ENCODE measurements at regions not wholly inside any gene's neighbourhood (a gene's known extent, or its start where the extent isn't known, plus 50 kb on each side); places are given as distances from the start of the nearest gene placed in this dataset.

DNA sequence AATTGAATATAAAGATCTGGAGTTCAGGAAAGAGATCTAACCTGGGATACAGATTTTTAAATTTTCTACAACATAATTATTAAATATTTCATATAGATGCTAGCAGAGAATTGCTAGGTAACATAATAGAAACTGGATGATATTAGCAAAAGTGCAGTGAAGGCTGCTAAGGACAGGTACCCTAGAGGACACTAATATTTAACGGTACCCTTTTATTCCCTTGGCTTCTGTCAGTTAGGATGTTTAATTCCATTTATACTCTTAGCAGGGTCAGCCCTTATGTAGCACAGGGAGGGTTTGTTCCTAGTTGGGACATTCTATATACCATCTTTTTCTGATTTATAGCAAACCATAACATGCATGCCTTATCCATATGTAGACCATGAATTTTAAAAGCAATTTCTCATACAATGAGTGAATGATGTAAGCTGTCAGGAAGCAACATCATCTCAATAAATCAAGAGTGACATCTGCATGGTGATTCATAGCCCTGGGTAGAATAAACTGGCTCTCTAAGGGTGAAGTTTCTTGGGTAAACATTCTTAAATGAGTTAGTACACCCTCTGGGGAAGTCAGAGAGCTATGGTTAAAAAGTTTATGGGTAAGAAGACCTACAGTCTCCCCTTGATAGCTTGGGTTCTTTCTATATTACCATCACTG is 404.4 kb upstream of the MGAT4C start:
- TF ChIP-seq EZH2 (IDR thresholded peaks at IDR 0.05; ENCODE audit: insufficient read depth, poor library complexity, severe bottlenecking) (no peak), EZH2phosphoT487 (IDR thresholded peaks at IDR 0.05; ENCODE audit: insufficient read depth, low read depth) (no peak)
